ENCODE measurements at regions not wholly inside any gene's neighbourhood (a gene's known extent, or its start where the extent isn't known, plus 50 kb on each side); places are given as distances from the start of the nearest gene placed in this dataset.

DNA sequence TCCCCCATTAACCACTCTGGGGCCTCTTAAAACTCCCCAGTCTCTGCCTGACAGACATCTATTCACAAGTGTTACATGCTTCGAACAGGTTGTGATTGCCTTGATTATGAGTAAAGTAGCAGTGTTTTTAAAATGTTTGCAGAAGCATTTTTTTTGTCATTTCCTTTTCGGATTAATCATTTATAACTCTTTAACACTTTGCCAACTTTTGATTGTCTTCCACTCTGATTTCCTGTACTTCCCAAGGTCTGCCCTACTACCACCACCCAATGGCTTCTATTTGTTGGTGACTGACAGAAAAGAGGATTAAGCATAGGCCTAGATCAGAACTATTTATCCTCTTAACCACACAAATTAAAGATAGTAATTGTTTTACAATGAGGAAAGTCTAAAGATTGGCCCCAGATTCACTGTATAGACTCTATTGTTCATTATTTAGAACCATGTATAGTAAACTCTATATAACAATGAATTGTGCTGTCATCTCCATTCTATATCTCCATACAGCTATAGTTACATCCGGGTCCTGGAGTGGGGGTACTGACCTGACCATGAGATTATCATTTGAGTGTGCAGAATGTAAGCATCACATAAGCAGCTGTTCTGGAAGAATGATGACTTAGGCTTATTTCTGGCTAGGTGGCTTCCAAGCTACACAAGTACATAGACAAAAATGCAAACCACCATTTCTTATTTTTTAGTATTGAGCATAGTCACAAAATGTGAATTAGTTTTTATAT is 110.3 kb upstream of the RBMS1 start:
- no peak for TF ChIP-seq CTCF (IDR thresholded peaks at IDR 0.05; ENCODE audit: low read depth, low read length)
- DNase-seq (ENCODE audit: extremely low read depth, low read depth): no peak

GRCh38 chr2:160606341-160606740 is 112.7 kb upstream of the RBMS1 start:
- no peak for TF ChIP-seq CTCF (IDR thresholded peaks at IDR 0.05; ENCODE audit: low read depth, low read length)
- DNase-seq (ENCODE audit: extremely low read depth, low read depth): no peak

DNA sequence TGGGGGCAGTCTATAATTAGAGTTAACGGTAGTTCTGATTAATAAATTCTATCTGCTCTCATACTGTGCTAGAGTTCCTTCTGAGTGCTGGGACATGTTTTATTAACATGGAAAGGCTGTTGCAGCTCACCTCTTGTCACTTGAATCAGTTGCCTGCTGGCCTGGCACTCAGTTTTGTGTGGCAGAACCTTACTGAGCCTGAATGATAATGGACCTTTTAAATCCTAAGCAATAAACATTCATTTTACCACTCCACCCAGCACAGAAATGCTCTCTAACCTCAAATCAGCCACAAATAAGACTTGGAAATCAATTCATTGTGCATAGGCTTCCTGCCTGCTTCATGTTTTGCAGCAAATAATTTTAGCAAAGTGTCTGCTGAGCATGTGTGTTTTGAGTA is 115.0 kb upstream of the RBMS1 start:
- no peak for DNase-seq (ENCODE audit: extremely low read depth, low read depth)

GRCh38 chr2:160609346-160609745 is 115.7 kb upstream of the RBMS1 start:
- DNase-seq (ENCODE audit: extremely low read depth, low read depth): peak; percentile 71
- no peak for TF ChIP-seq CTCF (IDR thresholded peaks at IDR 0.05; ENCODE audit: low read depth, low read length)

More for the DNA sequence above, 115.0 kb upstream of the RBMS1 start:
- TF ChIP-seq CTCF (IDR thresholded peaks at IDR 0.05; ENCODE audit: low read depth, low read length): no peak

- no peak for DNase-seq (ENCODE audit: extremely low read depth, low read depth)
- no peak for TF ChIP-seq CTCF (IDR thresholded peaks at IDR 0.05; ENCODE audit: low read depth, low read length)
Observed at GRCh38 chr2:160610041-160610440, 116.4 kb upstream of the RBMS1 start.

GRCh38 chr2:160612266-160612856 is 118.8 kb upstream of the RBMS1 start:
- TF ChIP-seq CTCF (IDR thresholded peaks at IDR 0.05; ENCODE audit: low read depth, low read length): no peak
- DNase-seq (ENCODE audit: extremely low read depth, low read depth): peak; percentile 59

- no peak for TF ChIP-seq CTCF (IDR thresholded peaks at IDR 0.05; ENCODE audit: low read depth, low read length)
- no peak for DNase-seq (ENCODE audit: extremely low read depth, low read depth)
Observed at GRCh38 chr2:160613466-160614153, 120.0 kb upstream of the RBMS1 start.
